ENCODE measurements at regions not wholly inside any gene's neighbourhood (a gene's known extent, or its start where the extent isn't known, plus 50 kb on each side); places are given as distances from the start of the nearest gene placed in this dataset.
"Not testable (repeated sequence)": the region's sequence is repeated elsewhere in the genome, so short reads cannot be mapped to it uniquely, and the experiment has no call there.

GRCh38 chrX:139327355-139327754 is 203.2 kb upstream of the F9 start (continued):
- TF ChIP-seq, protein P1, sequence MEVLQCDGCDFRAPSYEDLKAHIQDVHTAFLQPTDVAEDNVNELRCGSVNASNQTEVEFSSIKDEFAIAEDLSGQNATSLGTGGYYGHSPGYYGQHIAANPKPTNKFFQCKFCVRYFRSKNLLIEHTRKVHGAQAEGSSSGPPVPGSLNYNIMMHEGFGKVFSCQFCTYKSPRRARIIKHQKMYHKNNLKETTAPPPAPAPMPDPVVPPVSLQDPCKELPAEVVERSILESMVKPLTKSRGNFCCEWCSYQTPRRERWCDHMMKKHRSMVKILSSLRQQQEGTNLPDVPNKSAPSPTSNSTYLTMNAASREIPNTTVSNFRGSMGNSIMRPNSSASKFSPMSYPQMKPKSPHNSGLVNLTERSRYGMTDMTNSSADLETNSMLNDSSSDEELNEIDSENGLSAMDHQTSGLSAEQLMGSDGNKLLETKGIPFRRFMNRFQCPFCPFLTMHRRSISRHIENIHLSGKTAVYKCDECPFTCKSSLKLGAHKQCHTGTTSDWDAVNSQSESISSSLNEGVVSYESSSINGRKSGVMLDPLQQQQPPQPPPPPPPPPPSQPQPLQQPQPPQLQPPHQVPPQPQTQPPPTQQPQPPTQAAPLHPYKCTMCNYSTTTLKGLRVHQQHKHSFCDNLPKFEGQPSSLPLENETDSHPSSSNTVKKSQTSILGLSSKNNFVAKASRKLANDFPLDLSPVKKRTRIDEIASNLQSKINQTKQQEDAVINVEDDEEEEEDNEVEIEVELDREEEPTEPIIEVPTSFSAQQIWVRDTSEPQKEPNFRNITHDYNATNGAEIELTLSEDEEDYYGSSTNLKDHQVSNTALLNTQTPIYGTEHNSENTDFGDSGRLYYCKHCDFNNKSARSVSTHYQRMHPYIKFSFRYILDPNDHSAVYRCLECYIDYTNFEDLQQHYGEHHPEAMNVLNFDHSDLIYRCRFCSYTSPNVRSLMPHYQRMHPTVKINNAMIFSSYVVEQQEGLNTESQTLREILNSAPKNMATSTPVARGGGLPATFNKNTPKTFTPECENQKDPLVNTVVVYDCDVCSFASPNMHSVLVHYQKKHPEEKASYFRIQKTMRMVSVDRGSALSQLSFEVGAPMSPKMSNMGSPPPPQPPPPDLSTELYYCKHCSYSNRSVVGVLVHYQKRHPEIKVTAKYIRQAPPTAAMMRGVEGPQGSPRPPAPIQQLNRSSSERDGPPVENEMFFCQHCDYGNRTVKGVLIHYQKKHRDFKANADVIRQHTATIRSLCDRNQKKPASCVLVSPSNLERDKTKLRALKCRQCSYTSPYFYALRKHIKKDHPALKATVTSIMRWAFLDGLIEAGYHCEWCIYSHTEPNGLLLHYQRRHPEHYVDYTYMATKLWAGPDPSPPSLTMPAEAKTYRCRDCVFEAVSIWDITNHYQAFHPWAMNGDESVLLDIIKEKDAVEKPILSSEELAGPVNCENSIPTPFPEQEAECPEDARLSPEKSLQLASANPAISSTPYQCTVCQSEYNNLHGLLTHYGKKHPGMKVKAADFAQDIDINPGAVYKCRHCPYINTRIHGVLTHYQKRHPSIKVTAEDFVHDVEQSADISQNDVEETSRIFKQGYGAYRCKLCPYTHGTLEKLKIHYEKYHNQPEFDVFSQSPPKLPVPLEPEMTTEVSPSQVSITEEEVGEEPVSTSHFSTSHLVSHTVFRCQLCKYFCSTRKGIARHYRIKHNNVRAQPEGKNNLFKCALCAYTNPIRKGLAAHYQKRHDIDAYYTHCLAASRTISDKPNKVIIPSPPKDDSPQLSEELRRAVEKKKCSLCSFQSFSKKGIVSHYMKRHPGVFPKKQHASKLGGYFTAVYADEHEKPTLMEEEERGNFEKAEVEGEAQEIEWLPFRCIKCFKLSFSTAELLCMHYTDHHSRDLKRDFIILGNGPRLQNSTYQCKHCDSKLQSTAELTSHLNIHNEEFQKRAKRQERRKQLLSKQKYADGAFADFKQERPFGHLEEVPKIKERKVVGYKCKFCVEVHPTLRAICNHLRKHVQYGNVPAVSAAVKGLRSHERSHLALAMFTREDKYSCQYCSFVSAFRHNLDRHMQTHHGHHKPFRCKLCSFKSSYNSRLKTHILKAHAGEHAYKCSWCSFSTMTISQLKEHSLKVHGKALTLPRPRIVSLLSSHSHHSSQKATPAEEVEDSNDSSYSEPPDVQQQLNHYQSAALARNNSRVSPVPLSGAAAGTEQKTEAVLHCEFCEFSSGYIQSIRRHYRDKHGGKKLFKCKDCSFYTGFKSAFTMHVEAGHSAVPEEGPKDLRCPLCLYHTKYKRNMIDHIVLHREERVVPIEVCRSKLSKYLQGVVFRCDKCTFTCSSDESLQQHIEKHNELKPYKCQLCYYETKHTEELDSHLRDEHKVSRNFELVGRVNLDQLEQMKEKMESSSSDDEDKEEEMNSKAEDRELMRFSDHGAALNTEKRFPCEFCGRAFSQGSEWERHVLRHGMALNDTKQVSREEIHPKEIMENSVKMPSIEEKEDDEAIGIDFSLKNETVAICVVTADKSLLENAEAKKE (CRISPR knock-in tag; IDR thresholded peaks at IDR 0.05) = no peak
- no peak for TF ChIP-seq POLR2AphosphoS5 (IDR thresholded peaks at IDR 0.05; ENCODE audit: low read depth)

GRCh38 chrX:139324756-139325155 is 205.8 kb upstream of the F9 start:
- H3K36me3 ChIP-seq (ENCODE audit: insufficient read depth) = no peaks in the 10 kb centered on the region
- H3K9me2 ChIP-seq (ENCODE audit: insufficient read depth) = no peaks in the 10 kb centered on the region
- no peaks in the 10 kb centered on the region for H3F3A ChIP-seq (replicated peaks; ENCODE audit: low read depth)
- H3K27me3 ChIP-seq (ENCODE audit: insufficient read depth) = no peaks in the 10 kb centered on the region
- H3K27me3 Mint-ChIP-seq (ENCODE audit: insufficient read depth, low read depth, poor library complexity) = peaks cover 4% of the 10 kb centered on the region
- TF ChIP-seq, protein P2, sequence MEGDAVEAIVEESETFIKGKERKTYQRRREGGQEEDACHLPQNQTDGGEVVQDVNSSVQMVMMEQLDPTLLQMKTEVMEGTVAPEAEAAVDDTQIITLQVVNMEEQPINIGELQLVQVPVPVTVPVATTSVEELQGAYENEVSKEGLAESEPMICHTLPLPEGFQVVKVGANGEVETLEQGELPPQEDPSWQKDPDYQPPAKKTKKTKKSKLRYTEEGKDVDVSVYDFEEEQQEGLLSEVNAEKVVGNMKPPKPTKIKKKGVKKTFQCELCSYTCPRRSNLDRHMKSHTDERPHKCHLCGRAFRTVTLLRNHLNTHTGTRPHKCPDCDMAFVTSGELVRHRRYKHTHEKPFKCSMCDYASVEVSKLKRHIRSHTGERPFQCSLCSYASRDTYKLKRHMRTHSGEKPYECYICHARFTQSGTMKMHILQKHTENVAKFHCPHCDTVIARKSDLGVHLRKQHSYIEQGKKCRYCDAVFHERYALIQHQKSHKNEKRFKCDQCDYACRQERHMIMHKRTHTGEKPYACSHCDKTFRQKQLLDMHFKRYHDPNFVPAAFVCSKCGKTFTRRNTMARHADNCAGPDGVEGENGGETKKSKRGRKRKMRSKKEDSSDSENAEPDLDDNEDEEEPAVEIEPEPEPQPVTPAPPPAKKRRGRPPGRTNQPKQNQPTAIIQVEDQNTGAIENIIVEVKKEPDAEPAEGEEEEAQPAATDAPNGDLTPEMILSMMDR (conservative IDR thresholded peaks at IDR 0.05; ENCODE audit: low read depth in 2 of 2) = no peak
- TF ChIP-seq JUNB (IDR thresholded peaks at IDR 0.05; ENCODE audit: unreplicated experiment) (no peak), CREB1 (CRISPR knock-in tag; IDR thresholded peaks at IDR 0.05; ENCODE audit: low read depth) (no peak), ZNF331 (CRISPR knock-in tag; IDR thresholded peaks at IDR 0.05; ENCODE audit: low read depth) (no peak), STAT1 (IDR thresholded peaks at IDR 0.05; ENCODE audit: unreplicated experiment) (no peak), EZH2 (IDR thresholded peaks at IDR 0.05; ENCODE audit: low read depth, unreplicated experiment) (no peak)
- H3K4me1 Mint-ChIP-seq = no peaks in the 10 kb centered on the region
- H3K27ac ChIP-seq (ENCODE audit: low read depth) = no peak overlapping the region
- H2AFZ ChIP-seq = no peak overlapping the region
- H3K9me3 Mint-ChIP-seq = no peaks in the 10 kb centered on the region; the same call in 1 of the 3 replicates
- H3K4me3 ChIP-seq = no peak overlapping the region
- no peak overlapping the region for H3K4me3 Mint-ChIP-seq
- no peak overlapping the region for H3K4me2 ChIP-seq
- no peak overlapping the region for H3K27ac Mint-ChIP-seq
- H4K20me1 ChIP-seq (replicated peaks; ENCODE audit: insufficient read depth) = no peaks in the 10 kb centered on the region
- H3K4me1 ChIP-seq (ENCODE audit: insufficient read depth) = no peaks in the 10 kb centered on the region
- H3K36me3 Mint-ChIP-seq (ENCODE audit: low read depth) = no peaks in the 10 kb centered on the region
- no peaks in the 10 kb centered on the region for H3K79me2 ChIP-seq (replicated peaks; ENCODE audit: insufficient read depth)
- ATAC-seq = no peak
- no peak for DNase-seq (ENCODE audit: low spot score)

GRCh38 chrX:139320661-139321354 is 209.7 kb upstream of the F9 start:
- H3F3A ChIP-seq (replicated peaks; ENCODE audit: low read depth); H3K27me3 Mint-ChIP-seq (ENCODE audit: insufficient read depth, low read depth, poor library complexity); H4K20me1 ChIP-seq (replicated peaks; ENCODE audit: insufficient read depth); H3K4me3 Mint-ChIP-seq; H3K4me2 ChIP-seq; H3K9me2 ChIP-seq (ENCODE audit: insufficient read depth); H3K4me1 Mint-ChIP-seq; H3K27ac Mint-ChIP-seq; H3K9me3 Mint-ChIP-seq; H3K36me3 Mint-ChIP-seq (ENCODE audit: low read depth); H3K27me3 ChIP-seq (ENCODE audit: insufficient read depth); H3K36me3 ChIP-seq (ENCODE audit: insufficient read depth); ATAC-seq; H3K79me2 ChIP-seq (replicated peaks; ENCODE audit: insufficient read depth); H3K4me1 ChIP-seq (ENCODE audit: insufficient read depth); DNase-seq (ENCODE audit: low spot score); H3K4me3 ChIP-seq; H2AFZ ChIP-seq; H3K27ac ChIP-seq (ENCODE audit: low read depth): not testable (repeated sequence)

DNA sequence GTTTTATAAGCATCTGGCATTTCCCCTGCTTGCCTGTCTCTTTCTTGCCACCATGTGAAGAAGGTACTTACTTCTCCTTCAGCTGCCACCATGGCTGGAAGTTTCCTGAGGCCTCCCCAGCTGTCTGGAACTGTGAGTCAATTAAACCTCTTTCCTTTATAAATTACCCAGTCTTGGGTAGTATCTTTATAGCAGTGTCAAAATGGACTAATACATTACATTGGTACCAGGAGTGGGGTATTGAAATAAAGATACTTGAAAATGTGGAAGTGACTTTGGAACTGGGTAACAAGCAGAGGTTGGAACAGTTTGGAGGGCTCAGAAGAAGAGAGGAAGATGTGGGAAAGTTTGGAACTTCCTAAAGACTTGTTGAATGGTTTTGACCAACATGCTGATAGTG is 223.9 kb upstream of the F9 start:
- H3K4me3 Mint-ChIP-seq; H3K36me3 ChIP-seq (ENCODE audit: insufficient read depth); ATAC-seq; H3K9me2 ChIP-seq (ENCODE audit: insufficient read depth); H2AFZ ChIP-seq; H3F3A ChIP-seq (replicated peaks; ENCODE audit: low read depth); H3K27me3 ChIP-seq (ENCODE audit: insufficient read depth); H4K20me1 ChIP-seq (replicated peaks; ENCODE audit: insufficient read depth); H3K4me1 Mint-ChIP-seq; H3K4me2 ChIP-seq; H3K4me1 ChIP-seq (ENCODE audit: insufficient read depth); H3K27ac Mint-ChIP-seq; H3K4me3 ChIP-seq; H3K27me3 Mint-ChIP-seq (ENCODE audit: insufficient read depth, low read depth, poor library complexity); DNase-seq (ENCODE audit: low spot score); H3K27ac ChIP-seq (ENCODE audit: low read depth); H3K79me2 ChIP-seq (replicated peaks; ENCODE audit: insufficient read depth): not testable (repeated sequence)
- peaks cover 34% of the 10 kb centered on the region for H3K9me3 Mint-ChIP-seq
- H3K36me3 Mint-ChIP-seq (ENCODE audit: low read depth) = peaks cover 20% of the 10 kb centered on the region; the same call in 2 of the 3 replicates
